GM12878 (cell line): ENCODE measurements at regions not wholly inside any gene's neighbourhood (a gene's known extent, or its start where the extent isn't known, plus 50 kb on each side); places are given as distances from the start of the nearest gene placed in this dataset.

Source experiments
- ATAC-seq: fragments of 200-7000 bp; cut with Tn5 transposase; 3 replicates; pipeline ENCODE4 v1.9.1; 2020; ENCODE audit warnings: mild to moderate bottlenecking, moderate library complexity
- BruUV-seq: library from RNA; stranded (reverse); fragments of 400-500 nt; replicated peaks from 2 replicates; lab custom pipeline; 2021; lab: Mats Ljungman, UMichigan
- CTCF ChIA-PET: fragments of 300-600 bp; sonication (Branson Sonifier 250); formaldehyde crosslinking; extraction: SDS; loops from one replicate; lab custom pipeline; 2021; ENCODE audit warnings: inconsistent platforms; lab: Yijun Ruan, JAX
- POLR2A ChIA-PET: fragments of 350-600 bp; formaldehyde crosslinking; extraction: SDS; loops from one replicate; lab custom pipeline; 2021; ENCODE audit warnings: inconsistent platforms; lab: Charles Lee
- RAD21 ChIA-PET: fragments of 300-600 bp; sonication (Branson Sonifier 250); formaldehyde crosslinking; loops from one replicate; lab custom pipeline; 2023; ENCODE audit warnings: antibody characterized with exemption; ENCODE audit not compliant: unreplicated experiment; lab: Charles Lee
- SMC1A ChIA-PET: fragments of 300-600 bp; sonication (Branson Sonifier 250); formaldehyde crosslinking; loops from one replicate; lab custom pipeline; 2023; ENCODE audit not compliant: unreplicated experiment, uncharacterized antibody; lab: Charles Lee
- DNase-seq: peaks from one replicate; pipeline ENCODE4 v3.0.0-alpha.2; 2011; ENCODE audit warnings: low read depth, low spot score
- FAIRE-seq: peaks from 3 replicates; lab custom pipeline; 2011; peaks lifted over from hg19 to GRCh38; lab: Jason Lieb, UNC
- H2AFZ ChIP-seq: 2 replicates; pipeline ENCODE4 v1.6.0; 2011; ENCODE audit warnings: low read depth, low read length, control low read depth; ENCODE audit not compliant: control insufficient read depth
- H3K27ac ChIP-seq: 2 replicates; pipeline ENCODE4 v1.5.1; 2011; ENCODE audit warnings: control low read depth; ENCODE audit not compliant: control insufficient read depth, insufficient read depth
- H3K27me3 ChIP-seq, 2 experiments: replicated peaks in 1 of 2; 2 replicates each; pipeline versions ENCODE4 v1.6.0 to v1.6.1; 2011; ENCODE audit warnings: low read length in 1 of 2; ENCODE audit not compliant: control insufficient read depth in 2 of 2, insufficient read depth in 2 of 2
- H3K36me3 ChIP-seq, 2 experiments: 2 replicates each; pipeline ENCODE4 v1.5.1; 2011; ENCODE audit warnings: low read length in 1 of 2; ENCODE audit not compliant: control insufficient read depth in 2 of 2, insufficient read depth in 2 of 2
- H3K4me1 ChIP-seq: 2 replicates; pipeline ENCODE4 v1.6.1; 2011; ENCODE audit warnings: mild to moderate bottlenecking, low read length, moderate library complexity, mixed read lengths; ENCODE audit not compliant: control insufficient read depth, insufficient read depth
- H3K4me2 ChIP-seq: 2 replicates; pipeline ENCODE4 v1.6.0; 2011; ENCODE audit warnings: control low read depth; ENCODE audit not compliant: control insufficient read depth, insufficient read depth
- H3K4me3 ChIP-seq: fragments of 200-600 bp; sonication (generic); 2 replicates; pipeline ENCODE4 v1.5.1; 2016
- H3K79me2 ChIP-seq: 2 replicates; pipeline ENCODE4 v1.6.0; 2011; ENCODE audit warnings: low read length; ENCODE audit not compliant: control insufficient read depth, insufficient read depth
- H3K9ac ChIP-seq: 2 replicates; pipeline ENCODE4 v1.8.0; 2011; ENCODE audit warnings: low read length, control low read depth, mixed read lengths; ENCODE audit not compliant: control insufficient read depth, insufficient read depth
- H3K9me3 ChIP-seq: replicated peaks from 3 replicates; pipeline ENCODE4 v1.5.1; 2011; ENCODE audit warnings: mild to moderate bottlenecking, low read length; ENCODE audit not compliant: control insufficient read depth, insufficient read depth
- H4K20me1 ChIP-seq: 2 replicates; pipeline ENCODE4 v1.6.0; 2011; ENCODE audit not compliant: control insufficient read depth, insufficient read depth
- NFXL1 ChIP-seq: fragments of 450-650 bp; IDR thresholded peaks from 2 replicates; pipeline ENCODE4 v1.6.1; 2017; ENCODE audit warnings: antibody characterized with exemption, mild to moderate bottlenecking, borderline replicate concordance
- NFYA ChIP-seq: IDR thresholded peaks from 2 replicates; pipeline ENCODE4 v1.6.1; 2011; ENCODE audit warnings: low read depth, mild to moderate bottlenecking, low read length, improper control_type of control experiment, borderline replicate concordance
- POLR2AphosphoS5 ChIP-seq: IDR thresholded peaks from 2 replicates; pipeline ENCODE4 v1.6.1; 2011; ENCODE audit warnings: mild to moderate bottlenecking, low read length, inconsistent platforms
- ZNF24 ChIP-seq: fragments of 450-650 bp; IDR thresholded peaks from 2 replicates; pipeline ENCODE4 v1.6.1; 2017; ENCODE audit warnings: antibody characterized with exemption, mild to moderate bottlenecking
- WGBS: methylation state at CpG from one replicate; pipeline ENCODE4 v1.1.6; 2016; ENCODE audit warnings: low lambda C conversion rate; ENCODE audit not compliant: insufficient replicate concordance, insufficient coverage; ENCODE audit errors: missing lambda C conversion rate; 5-methylcytosine and 5-hydroxymethylcytosine counted together
- in situ Hi-C: fragments of 300-500 bp; cut with MboI; formaldehyde crosslinking; loops from 9 replicates; pipeline ENCODE4 v1.14.3; 2018; ENCODE audit warnings: mixed read lengths
- intact Hi-C: fragments of 100-400 bp; cut with micrococcal nuclease; formaldehyde crosslinking; loops from one replicate; pipeline ENCODE4 v1.14.2; 2022; ENCODE audit not compliant: unreplicated experiment
- TF ChIP-seq, protein P1 (sequence below): fragments of 450-650 bp; formaldehyde crosslinking; IDR thresholded peaks from 2 replicates; pipeline ENCODE4 v1.4.0; 2020; ENCODE audit warnings: mild to moderate bottlenecking, moderate library complexity

DNA sequence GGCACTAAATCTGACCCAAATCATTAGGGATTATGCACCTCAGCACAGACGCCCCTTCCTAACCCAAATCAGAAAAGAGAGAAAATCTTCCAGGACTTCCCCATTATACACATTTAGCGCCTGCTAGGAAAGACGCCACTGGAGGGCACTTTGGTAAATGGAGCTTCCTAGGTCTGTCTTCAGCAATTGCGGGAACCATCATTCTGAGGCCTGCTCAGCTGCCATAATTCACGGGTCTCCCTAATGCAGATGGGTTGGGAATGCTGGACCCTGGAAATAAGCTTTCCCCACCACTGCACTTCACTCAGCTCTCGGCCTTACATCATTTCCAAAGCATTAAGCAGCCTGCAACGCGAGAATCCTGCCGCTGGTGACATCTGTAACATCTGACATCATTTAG, 86.2 kb upstream of the OPCML start:
- no TSS peak for BruUV-seq
- no peak overlapping the region for H2AFZ ChIP-seq
- ATAC-seq (no peak), DNase-seq (no peak), FAIRE-seq (no peak)
- ChIA-PET CTCF (interaction anchor here (0.8 to 2.9 kb wide), 2 partner anchors 482 to 484 kb away, joined by 3 to 11 read pairs; no protein-coding TSS in a partner anchor), SMC1A (no interaction called here), POLR2A (no interaction called here), RAD21 (interaction anchor here (1.5 kb wide), 1 partner anchor 209 kb away, joined by 3 read pairs; no protein-coding TSS in a partner anchor)
- no peaks in the 10 kb centered on the region; a peak in 1 of 4 replicates for H3K27me3 ChIP-seq
- no peaks in the 10 kb centered on the region for H4K20me1 ChIP-seq
- H3K27ac ChIP-seq, result no peak overlapping the region
- intact Hi-C loops (no loop called here), in situ Hi-C loops (no loop called here)
- no peak overlapping the region for H3K4me3 ChIP-seq
- no peak overlapping the region for H3K9ac ChIP-seq
- WGBS, result 48% methylated on average over 9 of the region's 9 CpGs
- no peaks in the 10 kb centered on the region for H3K4me1 ChIP-seq
- H3K79me2 ChIP-seq, result no peaks in the 10 kb centered on the region
- H3K36me3 ChIP-seq, result no peaks in the 10 kb centered on the region
- TF ChIP-seq, protein P1, sequence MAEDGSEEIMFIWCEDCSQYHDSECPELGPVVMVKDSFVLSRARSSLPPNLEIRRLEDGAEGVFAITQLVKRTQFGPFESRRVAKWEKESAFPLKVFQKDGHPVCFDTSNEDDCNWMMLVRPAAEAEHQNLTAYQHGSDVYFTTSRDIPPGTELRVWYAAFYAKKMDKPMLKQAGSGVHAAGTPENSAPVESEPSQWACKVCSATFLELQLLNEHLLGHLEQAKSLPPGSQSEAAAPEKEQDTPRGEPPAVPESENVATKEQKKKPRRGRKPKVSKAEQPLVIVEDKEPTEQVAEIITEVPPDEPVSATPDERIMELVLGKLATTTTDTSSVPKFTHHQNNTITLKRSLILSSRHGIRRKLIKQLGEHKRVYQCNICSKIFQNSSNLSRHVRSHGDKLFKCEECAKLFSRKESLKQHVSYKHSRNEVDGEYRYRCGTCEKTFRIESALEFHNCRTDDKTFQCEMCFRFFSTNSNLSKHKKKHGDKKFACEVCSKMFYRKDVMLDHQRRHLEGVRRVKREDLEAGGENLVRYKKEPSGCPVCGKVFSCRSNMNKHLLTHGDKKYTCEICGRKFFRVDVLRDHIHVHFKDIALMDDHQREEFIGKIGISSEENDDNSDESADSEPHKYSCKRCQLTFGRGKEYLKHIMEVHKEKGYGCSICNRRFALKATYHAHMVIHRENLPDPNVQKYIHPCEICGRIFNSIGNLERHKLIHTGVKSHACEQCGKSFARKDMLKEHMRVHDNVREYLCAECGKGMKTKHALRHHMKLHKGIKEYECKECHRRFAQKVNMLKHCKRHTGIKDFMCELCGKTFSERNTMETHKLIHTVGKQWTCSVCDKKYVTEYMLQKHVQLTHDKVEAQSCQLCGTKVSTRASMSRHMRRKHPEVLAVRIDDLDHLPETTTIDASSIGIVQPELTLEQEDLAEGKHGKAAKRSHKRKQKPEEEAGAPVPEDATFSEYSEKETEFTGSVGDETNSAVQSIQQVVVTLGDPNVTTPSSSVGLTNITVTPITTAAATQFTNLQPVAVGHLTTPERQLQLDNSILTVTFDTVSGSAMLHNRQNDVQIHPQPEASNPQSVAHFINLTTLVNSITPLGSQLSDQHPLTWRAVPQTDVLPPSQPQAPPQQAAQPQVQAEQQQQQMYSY (CRISPR knock-in tag), result no peak
- no peak for TF ChIP-seq ZNF24
- no peak for TF ChIP-seq NFXL1
- TF ChIP-seq POLR2AphosphoS5, result no peak
- TF ChIP-seq NFYA, result no peak
- H3K9me3 ChIP-seq, result no peaks in the 10 kb centered on the region; the same call in 1 of the 3 replicates
- no peak overlapping the region for H3K4me2 ChIP-seq
